Activated CD4-positive, alpha-beta T cell treated with anti-CD3 and anti-CD28 coated beads, Interleukin-2, amount 50 U/mL, for 16 hours (primary cell): ENCODE measurements at regions not wholly inside any gene's neighbourhood (a gene's known extent, or its start where the extent isn't known, plus 50 kb on each side); places are given as distances from the start of the nearest gene placed in this dataset.

ENCODE experiments used
- DNase-seq: peaks from one replicate; pipeline ENCODE4 v3.0.0-alpha.2; 2020

GRCh38 chr18:68086481-68086880, 570.0 kb upstream of the DSEL start:
- DNase-seq = no peak

- no peak for DNase-seq
Measured at GRCh38 chr18:68085251-68085650, 568.7 kb upstream of the DSEL start.

GRCh38 chr18:68083776-68084175, 567.3 kb upstream of the DSEL start:
- no peak for DNase-seq

GRCh38 chr18:68083131-68083530, 566.6 kb upstream of the DSEL start:
- no peak for DNase-seq

GRCh38 chr18:68072744-68073143, 556.2 kb upstream of the DSEL start:
- no peak for DNase-seq

GRCh38 chr18:68060871-68061270, 544.4 kb upstream of the DSEL start:
- no peak for DNase-seq

GRCh38 chr18:68056936-68057335, 540.4 kb upstream of the DSEL start:
- DNase-seq = no peak

GRCh38 chr18:68054669-68055068, 538.1 kb upstream of the DSEL start:
- no peak for DNase-seq

GRCh38 chr18:68053290-68053689, 536.8 kb upstream of the DSEL start:
- no peak for DNase-seq

- no peak for DNase-seq
Measured at GRCh38 chr18:68041327-68041726, 524.8 kb upstream of the DSEL start.

GRCh38 chr18:68040198-68040597, 523.7 kb upstream of the DSEL start:
- DNase-seq = no peak

GRCh38 chr18:68035774-68036522, 519.4 kb upstream of the DSEL start:
- DNase-seq = no peak

- DNase-seq = no peak
Measured at GRCh38 chr18:68034296-68034695, 517.8 kb upstream of the DSEL start.

GRCh38 chr18:68033466-68033865, 516.9 kb upstream of the DSEL start:
- DNase-seq = no peak

- no peak for DNase-seq
Measured at GRCh38 chr18:68024716-68025115, 508.2 kb upstream of the DSEL start.

- DNase-seq = no peak
Measured at GRCh38 chr18:68017385-68017784, 500.9 kb upstream of the DSEL start.

GRCh38 chr18:67997496-67997895, 481.0 kb upstream of the DSEL start:
- no peak for DNase-seq

- no peak for DNase-seq
Measured at GRCh38 chr18:67995769-67996168, 479.2 kb upstream of the DSEL start.

- DNase-seq = no peak
Measured at GRCh38 chr18:67980241-67980640, 463.7 kb upstream of the DSEL start.

- DNase-seq = no peak
Measured at GRCh38 chr18:67977067-67977616, 460.6 kb upstream of the DSEL start.

- DNase-seq = no peak
Measured at GRCh38 chr18:67973916-67974315, 457.4 kb upstream of the DSEL start.

GRCh38 chr18:67969458-67969857, 452.9 kb upstream of the DSEL start:
- no peak for DNase-seq

- no peak for DNase-seq
Measured at GRCh38 chr18:67966224-67966623, 449.7 kb upstream of the DSEL start.

- no peak for DNase-seq
Measured at GRCh38 chr18:67964462-67964861, 447.9 kb upstream of the DSEL start.
